HG02571 (cell line): ENCODE measurements at regions not wholly inside any gene's neighbourhood (a gene's known extent, or its start where the extent isn't known, plus 50 kb on each side); places are given as distances from the start of the nearest gene placed in this dataset.

Source experiments
- ATAC-seq: cut with Tn5 transposase; IDR thresholded peaks from one replicate; pipeline ENCODE4 v1.9.1; 2021; ENCODE audit warnings: mild to moderate bottlenecking, moderate library complexity; ENCODE audit not compliant: unreplicated experiment

DNA sequence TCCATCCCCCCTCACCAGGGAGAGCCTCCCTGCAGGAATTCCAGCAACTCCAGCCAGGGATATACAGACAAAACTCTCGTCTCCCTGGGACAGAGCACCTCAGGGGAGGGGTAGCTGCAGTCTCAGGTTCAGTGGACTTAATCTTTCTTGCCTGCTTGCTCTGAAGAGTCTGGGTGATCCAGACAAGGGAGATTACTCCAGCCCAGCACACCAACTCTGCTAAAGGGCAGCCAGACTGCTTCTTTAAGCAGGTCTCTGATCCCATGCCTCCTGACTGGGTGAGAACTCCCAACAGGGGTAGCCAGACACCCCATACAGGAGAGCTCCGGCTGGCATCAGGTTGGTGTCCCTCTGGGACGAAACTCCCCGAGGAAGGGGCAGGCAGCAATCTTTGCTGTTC lies 888.7 kb downstream of the RAB28 start:
- no peak for ATAC-seq

DNA sequence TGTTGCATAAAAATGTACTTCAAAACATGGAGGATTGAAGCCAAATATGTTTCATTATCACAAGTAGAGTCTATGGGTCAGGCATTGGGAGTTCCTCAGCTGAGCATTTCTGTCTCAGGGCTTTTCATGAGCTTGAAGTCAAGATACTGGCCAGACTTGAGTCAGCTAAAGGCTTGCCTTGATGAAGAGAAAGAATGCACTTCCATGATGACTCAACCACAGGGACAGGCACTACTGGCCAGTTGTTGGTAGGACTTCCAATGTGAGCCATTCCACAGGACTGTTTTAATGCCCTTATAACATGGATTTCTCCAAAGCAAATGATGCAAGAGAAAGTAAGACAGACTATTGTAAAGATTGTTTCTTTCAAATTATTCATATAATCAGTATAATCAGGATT lies 895.6 kb downstream of the RAB28 start:
- ATAC-seq: no peak

GRCh38 chr4:12586242-12587006 lies 897.7 kb downstream of the RAB28 start:
- ATAC-seq: no peak

DNA sequence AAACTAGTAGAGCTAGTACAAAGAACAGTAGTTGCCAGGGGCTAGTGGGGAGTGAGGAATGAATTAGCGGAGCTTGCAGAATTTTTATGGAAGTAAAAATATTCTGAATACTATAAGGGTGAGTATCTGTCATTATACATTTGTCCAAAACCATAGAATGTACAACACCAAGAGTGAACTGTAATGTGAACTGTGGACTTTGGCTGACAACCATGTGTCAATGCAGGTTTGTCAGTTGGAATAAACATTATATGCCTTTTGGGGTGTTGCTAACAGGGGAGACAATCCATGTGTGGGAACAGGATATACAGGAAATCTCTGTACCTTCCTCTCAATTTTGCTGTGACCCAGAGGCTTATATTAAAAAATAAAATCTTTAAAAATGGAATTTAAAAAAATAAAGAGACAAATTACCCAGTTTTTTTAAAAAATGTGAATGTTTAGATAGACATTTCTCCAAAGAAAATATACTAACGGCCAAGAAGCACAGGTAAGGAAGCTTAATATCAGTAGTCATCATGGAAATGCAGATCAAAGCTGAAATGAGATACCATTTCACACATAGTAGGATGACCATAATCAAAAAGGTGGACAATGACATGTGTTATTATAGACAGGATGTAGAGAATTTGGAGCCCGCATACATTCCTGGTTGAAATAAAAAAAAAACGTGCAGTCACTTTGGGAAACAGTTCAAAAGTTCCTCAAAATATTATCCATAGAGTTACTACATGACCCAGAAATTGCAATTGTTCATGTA lies 899.8 kb downstream of the RAB28 start:
- ATAC-seq: no peak

- no peak for ATAC-seq
These were observed 900.9 kb downstream of the RAB28 start for GRCh38 chr4:12583275-12583674.

- no peak for ATAC-seq
These were observed 903.4 kb downstream of the RAB28 start for GRCh38 chr4:12580787-12581186.

- ATAC-seq: no peak
These were observed 905.0 kb downstream of the RAB28 start for GRCh38 chr4:12579172-12579571.

DNA sequence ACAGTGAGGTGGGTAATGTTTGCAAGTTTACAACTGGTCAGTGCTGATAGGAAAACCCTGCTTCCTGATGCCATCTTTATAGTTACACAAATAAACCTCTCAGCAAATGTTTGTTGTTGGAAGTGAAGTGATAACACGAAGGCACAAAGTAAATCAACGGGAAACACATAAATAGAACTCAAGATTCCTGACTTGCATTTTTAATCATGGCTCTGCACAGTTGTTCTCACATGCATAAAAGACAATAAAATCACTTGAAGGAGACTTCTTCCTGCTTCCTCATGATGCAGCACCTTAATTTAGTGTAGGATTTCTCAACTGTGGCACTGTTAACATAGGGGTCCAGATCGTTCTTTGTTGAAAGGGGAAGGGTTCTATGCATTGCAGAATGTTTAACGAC lies 907.7 kb downstream of the RAB28 start:
- ATAC-seq: no peak

- ATAC-seq: no peak
These were observed 910.4 kb downstream of the RAB28 start for GRCh38 chr4:12573716-12574115.

GRCh38 chr4:12562476-12563140 lies 921.5 kb downstream of the RAB28 start:
- no peak for ATAC-seq

- no peak for ATAC-seq
These were observed 922.1 kb downstream of the RAB28 start for GRCh38 chr4:12562021-12562420.

GRCh38 chr4:12555011-12555410 lies 929.1 kb downstream of the RAB28 start:
- no peak for ATAC-seq

- ATAC-seq: no peak
These were observed 935.5 kb downstream of the RAB28 start for GRCh38 chr4:12548678-12549077.

DNA sequence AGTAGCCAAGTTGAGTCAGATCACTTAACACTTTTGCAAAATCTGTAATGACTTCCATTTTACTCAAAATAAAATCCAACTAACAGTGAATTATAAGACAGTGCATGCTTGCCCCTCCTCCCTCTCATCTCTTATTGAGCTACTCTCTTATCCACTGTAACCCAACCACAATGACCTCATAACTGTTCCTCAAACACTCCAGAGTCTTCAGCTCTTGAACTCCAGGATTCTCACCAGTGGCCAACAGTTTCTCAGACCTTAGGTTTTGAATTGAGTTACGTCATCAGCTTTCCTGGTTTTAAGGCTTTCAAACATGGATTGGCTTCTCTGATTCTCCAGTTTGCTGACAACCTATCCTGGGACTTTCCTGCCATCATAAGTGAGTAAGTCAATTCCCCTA lies 938.3 kb downstream of the RAB28 start:
- no peak for ATAC-seq

GRCh38 chr4:12538162-12538561 lies 946.0 kb downstream of the RAB28 start:
- no peak for ATAC-seq

GRCh38 chr4:12534684-12535083 lies 949.5 kb downstream of the RAB28 start:
- ATAC-seq: no peak

GRCh38 chr4:12519426-12519825 lies 964.7 kb downstream of the RAB28 start:
- no peak for ATAC-seq

- no peak for ATAC-seq
These were observed 976.2 kb downstream of the RAB28 start for GRCh38 chr4:12507868-12508481.

- ATAC-seq: no peak
These were observed 983.7 kb downstream of the RAB28 start for GRCh38 chr4:12500409-12500808.

DNA sequence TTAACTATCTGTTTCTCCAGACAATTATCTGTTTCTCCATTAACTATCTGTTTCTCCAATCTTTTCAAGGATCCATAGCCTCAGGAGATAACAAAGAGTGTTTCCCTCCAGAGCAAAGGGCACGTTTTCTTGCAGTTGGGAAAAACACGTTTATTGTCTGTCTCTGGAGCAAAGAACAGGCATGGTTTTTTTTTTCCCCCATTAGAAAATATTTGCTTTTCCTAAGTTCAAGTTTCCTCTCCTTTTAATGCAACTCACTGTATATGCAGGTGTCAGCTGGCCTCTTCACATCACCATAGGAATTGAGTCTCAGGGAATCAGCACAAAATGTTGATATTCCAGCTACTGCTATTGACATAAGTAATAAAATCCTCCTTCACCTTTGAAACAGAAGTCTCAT lies 984.4 kb downstream of the RAB28 start:
- ATAC-seq: no peak

- ATAC-seq: no peak
These were observed 988.9 kb downstream of the RAB28 start for GRCh38 chr4:12495211-12495610.
